Activated gamma-delta T cell treated with anti-CD3 and anti-CD28 coated beads, Interleukin-2, amount 50 U/mL, for 16 hours (primary cell): ENCODE measurements at regions not wholly inside any gene's neighbourhood (a gene's known extent, or its start where the extent isn't known, plus 50 kb on each side); places are given as distances from the start of the nearest gene placed in this dataset.

Experiments used
- DNase-seq: peaks from one replicate; pipeline ENCODE4 v3.0.0-alpha.2; 2020; ENCODE audit warnings: low read depth

- no peak for DNase-seq
These were observed 343.2 kb downstream of the KCNRG start for GRCh38 chr13:50358231-50359040.

GRCh38 chr13:50359041-50359367 is 343.8 kb downstream of the KCNRG start:
- no peak for DNase-seq

GRCh38 chr13:50359779-50360178 is 344.5 kb downstream of the KCNRG start:
- no peak for DNase-seq

GRCh38 chr13:50360637-50361036 is 345.4 kb downstream of the KCNRG start:
- no peak for DNase-seq

- no peak for DNase-seq
These were observed 346.0 kb downstream of the KCNRG start for GRCh38 chr13:50361282-50361681.

- DNase-seq = peak; percentile 22
These were observed 350.5 kb downstream of the KCNRG start for GRCh38 chr13:50365408-50366391.

- DNase-seq = peak; percentile 4
These were observed 351.4 kb downstream of the KCNRG start for GRCh38 chr13:50366488-50367174.

GRCh38 chr13:50369646-50370045 is 354.4 kb downstream of the KCNRG start:
- DNase-seq = no peak

- DNase-seq = no peak
These were observed 355.2 kb downstream of the KCNRG start for GRCh38 chr13:50370303-50370950.

GRCh38 chr13:50374517-50374916 is 359.3 kb downstream of the KCNRG start:
- DNase-seq = no peak

- no peak for DNase-seq
These were observed 360.5 kb downstream of the KCNRG start for GRCh38 chr13:50375792-50376191.

- DNase-seq = no peak
These were observed 361.8 kb downstream of the KCNRG start for GRCh38 chr13:50376895-50377575.

- DNase-seq = no peak
These were observed 362.6 kb downstream of the KCNRG start for GRCh38 chr13:50377726-50378270.

- no peak for DNase-seq
These were observed 363.3 kb downstream of the KCNRG start for GRCh38 chr13:50378509-50379044.

- no peak for DNase-seq
These were observed 364.3 kb downstream of the KCNRG start for GRCh38 chr13:50379584-50379983.

- DNase-seq = no peak
These were observed 365.7 kb downstream of the KCNRG start for GRCh38 chr13:50380905-50381304.

GRCh38 chr13:50382511-50382910 is 367.3 kb downstream of the KCNRG start:
- DNase-seq = no peak

GRCh38 chr13:50382951-50383350 is 367.7 kb downstream of the KCNRG start:
- DNase-seq = no peak

- DNase-seq = no peak
These were observed 369.5 kb downstream of the KCNRG start for GRCh38 chr13:50384724-50385123.

GRCh38 chr13:50386541-50387050 is 371.4 kb downstream of the KCNRG start:
- DNase-seq = no peak
